ENCODE measurements at regions not wholly inside any gene's neighbourhood (a gene's known extent, or its start where the extent isn't known, plus 50 kb on each side); places are given as distances from the start of the nearest gene placed in this dataset.

DNA sequence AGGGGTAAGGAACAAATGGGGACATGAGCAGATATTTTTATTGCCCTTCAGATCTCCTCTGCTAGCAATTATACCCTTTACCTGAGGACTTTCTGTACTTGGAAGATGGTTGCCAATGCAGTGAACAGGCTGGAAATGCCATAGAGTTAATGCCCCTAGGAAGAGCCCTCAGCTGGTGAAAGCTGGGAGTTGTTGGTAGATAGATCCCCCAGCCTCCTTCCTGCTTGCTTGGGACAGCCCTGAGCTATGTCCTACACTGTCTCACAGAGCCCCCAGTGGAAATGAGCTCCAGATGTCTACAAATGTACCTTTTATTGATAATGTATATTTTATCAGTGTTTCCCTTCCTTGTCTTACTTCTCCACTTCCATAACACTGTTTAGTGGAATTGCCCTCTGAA is 87.6 kb upstream of the PAK5 start:
- TF ChIP-seq, protein P1, sequence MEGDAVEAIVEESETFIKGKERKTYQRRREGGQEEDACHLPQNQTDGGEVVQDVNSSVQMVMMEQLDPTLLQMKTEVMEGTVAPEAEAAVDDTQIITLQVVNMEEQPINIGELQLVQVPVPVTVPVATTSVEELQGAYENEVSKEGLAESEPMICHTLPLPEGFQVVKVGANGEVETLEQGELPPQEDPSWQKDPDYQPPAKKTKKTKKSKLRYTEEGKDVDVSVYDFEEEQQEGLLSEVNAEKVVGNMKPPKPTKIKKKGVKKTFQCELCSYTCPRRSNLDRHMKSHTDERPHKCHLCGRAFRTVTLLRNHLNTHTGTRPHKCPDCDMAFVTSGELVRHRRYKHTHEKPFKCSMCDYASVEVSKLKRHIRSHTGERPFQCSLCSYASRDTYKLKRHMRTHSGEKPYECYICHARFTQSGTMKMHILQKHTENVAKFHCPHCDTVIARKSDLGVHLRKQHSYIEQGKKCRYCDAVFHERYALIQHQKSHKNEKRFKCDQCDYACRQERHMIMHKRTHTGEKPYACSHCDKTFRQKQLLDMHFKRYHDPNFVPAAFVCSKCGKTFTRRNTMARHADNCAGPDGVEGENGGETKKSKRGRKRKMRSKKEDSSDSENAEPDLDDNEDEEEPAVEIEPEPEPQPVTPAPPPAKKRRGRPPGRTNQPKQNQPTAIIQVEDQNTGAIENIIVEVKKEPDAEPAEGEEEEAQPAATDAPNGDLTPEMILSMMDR (conservative IDR thresholded peaks at IDR 0.05; ENCODE audit: low read length): no peak
- H3K4me3 ChIP-seq (ENCODE audit: low read length): no peak overlapping the region
- no peak for DNase-seq (ENCODE audit: low read depth)

DNA sequence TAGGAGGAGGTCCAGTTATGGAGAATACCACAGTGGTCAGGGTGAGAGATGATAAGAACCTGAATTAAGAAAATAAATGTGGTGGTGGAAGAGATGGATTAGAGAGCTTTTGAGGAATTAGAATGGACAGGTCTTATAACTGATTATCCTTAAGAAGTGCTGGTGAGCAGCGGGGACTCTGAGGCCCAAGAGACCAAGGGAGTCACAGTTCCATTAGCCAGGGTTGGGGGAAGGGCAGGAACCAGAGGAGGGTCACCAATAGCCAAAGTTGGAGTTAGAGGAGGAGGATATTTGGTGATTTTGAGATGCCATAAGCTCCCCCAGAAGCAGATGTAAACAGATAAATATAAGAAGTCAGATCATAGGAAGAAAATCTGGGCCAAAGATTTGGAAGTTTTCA is 87.1 kb upstream of the PAK5 start:
- TF ChIP-seq, protein P1 (conservative IDR thresholded peaks at IDR 0.05; ENCODE audit: low read length): no peak
- no peak for DNase-seq (ENCODE audit: low read depth)

DNA sequence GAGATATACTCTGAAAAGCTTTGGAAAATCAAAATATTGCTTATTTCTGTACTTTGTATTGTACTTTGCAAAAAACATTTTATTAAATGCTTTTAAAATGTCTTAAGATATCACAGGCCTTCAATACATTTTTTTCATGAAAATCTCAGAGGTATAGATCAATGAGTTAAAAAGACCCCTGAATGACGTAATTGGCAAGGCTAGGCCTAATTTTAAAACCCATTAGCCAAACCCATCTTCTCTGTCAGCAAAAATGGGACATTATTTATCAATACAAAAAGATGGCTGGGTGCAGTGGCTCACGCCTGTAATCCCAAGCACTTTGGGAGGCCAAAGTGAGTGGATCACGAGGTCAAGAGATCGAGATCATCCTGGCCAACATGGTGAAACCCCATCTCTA is 84.8 kb upstream of the PAK5 start:
- no peak overlapping the region for H3K4me3 ChIP-seq (ENCODE audit: low read length)
- TF ChIP-seq, protein P1 (conservative IDR thresholded peaks at IDR 0.05; ENCODE audit: low read length): no peak
- no peak for DNase-seq (ENCODE audit: low read depth)

More for the DNA sequence above, 87.1 kb upstream of the PAK5 start:
- no peak overlapping the region for H3K4me3 ChIP-seq (ENCODE audit: low read length)

DNA sequence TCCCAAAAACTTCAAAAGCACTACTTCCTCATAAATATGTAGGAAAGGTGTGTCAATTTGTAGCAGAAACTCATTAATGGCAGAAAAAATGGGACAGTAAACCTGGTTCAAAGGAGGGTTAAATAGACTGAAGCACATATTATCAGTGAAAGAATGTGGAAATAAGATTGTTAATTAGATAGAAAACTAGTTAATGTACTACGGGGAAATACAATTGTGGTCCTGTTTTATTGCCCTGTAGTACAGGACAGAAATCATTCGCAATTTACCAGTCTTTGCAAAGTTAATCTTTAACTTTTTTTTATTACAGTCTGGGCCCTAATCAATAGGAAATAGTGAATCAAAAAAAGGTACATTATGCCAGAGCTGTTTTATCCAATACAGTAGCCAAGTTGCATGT is 82.0 kb upstream of the PAK5 start:
- TF ChIP-seq, protein P1 (conservative IDR thresholded peaks at IDR 0.05; ENCODE audit: low read length): no peak
- H3K4me3 ChIP-seq (ENCODE audit: low read length): no peak overlapping the region
- no peak for DNase-seq (ENCODE audit: low read depth)

DNA sequence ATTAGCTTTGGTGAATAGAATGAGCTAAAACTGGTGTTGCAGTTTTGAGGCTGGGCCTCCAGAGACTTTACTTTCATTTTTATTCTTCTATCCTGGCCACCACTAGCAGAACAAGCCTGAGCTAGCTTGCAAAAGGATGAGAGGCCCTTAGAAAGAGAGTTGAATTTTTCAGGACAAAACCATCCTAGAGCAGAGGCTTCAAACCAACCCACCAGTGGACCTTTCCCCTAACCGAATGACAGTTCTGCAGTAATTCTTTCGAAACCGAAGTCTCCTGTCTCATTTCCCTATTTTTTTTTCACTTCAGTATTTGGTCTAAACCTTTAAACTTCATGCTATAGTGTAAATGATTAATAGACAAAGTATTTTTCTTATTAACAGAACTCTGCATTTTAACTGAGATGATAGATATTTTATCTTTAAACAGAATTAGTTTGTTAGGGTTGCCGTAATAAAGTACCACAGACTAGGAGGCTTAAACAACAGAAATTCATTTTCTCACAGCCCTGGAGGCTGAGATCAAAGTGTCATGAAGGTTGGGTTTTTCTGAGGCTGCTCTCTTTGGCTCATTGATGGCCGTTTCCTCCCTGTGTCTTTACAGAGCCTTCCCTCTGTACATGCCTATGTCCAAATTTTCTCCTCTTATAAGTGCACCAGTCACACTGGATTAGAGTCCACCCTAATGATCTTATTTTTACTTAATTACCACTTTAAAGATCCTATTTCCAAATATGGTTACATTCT is 80.6 kb upstream of the PAK5 start:
- TF ChIP-seq, protein P1 (conservative IDR thresholded peaks at IDR 0.05; ENCODE audit: low read length): no peak
- no peak overlapping the region for H3K4me3 ChIP-seq (ENCODE audit: low read length)
- DNase-seq (ENCODE audit: low read depth): no peak

DNA sequence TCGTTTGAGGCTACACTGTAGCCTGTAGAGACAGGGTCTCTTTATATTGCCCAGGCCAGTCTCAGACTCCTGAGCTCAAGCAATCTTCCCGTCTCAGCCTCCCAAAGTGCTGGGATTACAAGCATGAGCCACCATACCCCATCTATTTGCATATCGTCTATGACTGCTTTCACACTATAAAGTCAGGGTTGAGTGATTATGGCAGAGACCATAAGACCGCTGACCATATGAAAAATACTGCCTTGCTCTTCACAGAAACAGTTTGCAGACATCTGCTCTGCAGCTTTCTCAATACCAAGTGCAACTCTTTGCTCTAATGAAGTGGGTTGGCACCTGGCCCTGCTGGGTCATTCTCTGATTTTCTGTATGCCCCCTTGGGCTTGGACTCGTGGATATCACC is 79.5 kb upstream of the PAK5 start:
- H3K4me3 ChIP-seq (ENCODE audit: low read length): no peak overlapping the region
- DNase-seq (ENCODE audit: low read depth): no peak
- TF ChIP-seq, protein P1 (conservative IDR thresholded peaks at IDR 0.05; ENCODE audit: low read length): no peak

DNA sequence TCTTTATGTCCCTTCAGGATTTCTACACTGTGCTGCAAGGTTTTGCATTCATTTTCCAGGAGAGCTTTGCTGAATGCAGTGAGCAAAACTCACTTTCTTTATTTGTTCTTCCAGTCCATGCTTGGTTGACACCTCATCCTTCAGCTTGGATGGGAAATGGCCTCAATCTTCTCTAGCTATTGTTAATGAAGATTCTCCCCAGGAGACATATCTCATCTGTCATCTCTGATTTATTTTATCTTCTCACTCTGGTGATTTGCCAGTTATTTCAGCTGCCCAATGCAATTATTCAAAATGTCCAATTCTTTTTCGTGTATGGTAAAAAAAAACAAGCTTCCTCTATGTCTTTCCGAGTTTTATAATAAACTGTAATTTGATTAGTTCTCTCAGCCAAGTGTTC is 77.9 kb upstream of the PAK5 start:
- DNase-seq (ENCODE audit: low read depth): no peak
- TF ChIP-seq, protein P1 (conservative IDR thresholded peaks at IDR 0.05; ENCODE audit: low read length): no peak
- H3K4me3 ChIP-seq (ENCODE audit: low read length): no peak overlapping the region
